GM12892 (cell line): ENCODE measurements at regions not wholly inside any gene's neighbourhood (a gene's known extent, or its start where the extent isn't known, plus 50 kb on each side); places are given as distances from the start of the nearest gene placed in this dataset.

Experiments
- POLR2A ChIP-seq: IDR thresholded peaks from 2 replicates; pipeline ENCODE4 v1.6.1; 2011; ENCODE audit warnings: low read depth, low read length, control low read depth
- POLR2AphosphoS5 ChIP-seq: IDR thresholded peaks from 2 replicates; pipeline ENCODE4 v1.6.1; 2011; ENCODE audit warnings: low read depth, low read length, control low read depth

- TF ChIP-seq POLR2A: no peak
- TF ChIP-seq POLR2AphosphoS5: no peak
Observed at GRCh38 chr2:176492583-176492982, 223.3 kb downstream of the MTX2 start.
